DND-41 (cell line): ENCODE measurements at regions not wholly inside any gene's neighbourhood (a gene's known extent, or its start where the extent isn't known, plus 50 kb on each side); places are given as distances from the start of the nearest gene placed in this dataset.

Experiments used
- ATAC-seq: fragments of 200-7000 bp; cut with Tn5 transposase; 3 replicates; pipeline ENCODE4 v1.9.1; 2021; ENCODE audit warnings: low read depth; ENCODE audit not compliant: insufficient read depth
- DNase-seq: peaks from one replicate; pipeline ENCODE4 v3.0.0-alpha.2; 2020
- H2AFZ ChIP-seq: 2 replicates; pipeline ENCODE4 v1.6.0; 2012; ENCODE audit warnings: low read depth, low read length
- H3K27ac ChIP-seq: 2 replicates; pipeline ENCODE4 v1.5.1; 2012; ENCODE audit warnings: low read length, inconsistent platforms
- H3K27me3 ChIP-seq: fragments of 200-600 bp; sonication (generic); 2 replicates; pipeline ENCODE4 v1.6.0; 2012; ENCODE audit warnings: low read length, mild to moderate bottlenecking, inconsistent platforms; ENCODE audit not compliant: insufficient read depth, poor library complexity
- H3K36me3 ChIP-seq: 2 replicates; pipeline ENCODE4 v1.5.1; 2012; ENCODE audit warnings: low read length, inconsistent platforms; ENCODE audit not compliant: insufficient read depth
- H3K4me1 ChIP-seq: 2 replicates; pipeline ENCODE4 v1.5.1; 2012; ENCODE audit warnings: mild to moderate bottlenecking, low read length; ENCODE audit not compliant: insufficient read depth
- H3K4me2 ChIP-seq: 2 replicates; pipeline ENCODE4 v1.6.0; 2012; ENCODE audit warnings: mild to moderate bottlenecking, moderate library complexity, low read length, inconsistent platforms; ENCODE audit not compliant: insufficient read depth
- H3K4me3 ChIP-seq, 2 experiments: fragments of 200-600 bp in 1 of 2; shearing (Covaris generic) in 1 of 2; 2 replicates each; pipeline ENCODE4 v1.5.1; 2012 to 2016; ENCODE audit warnings: inconsistent platforms in 2 of 2, low read length in 2 of 2, mild to moderate bottlenecking in 2 of 2, low read depth in 1 of 2, moderate library complexity in 1 of 2
- H3K79me2 ChIP-seq: 2 replicates; pipeline ENCODE4 v1.6.0; 2012; ENCODE audit warnings: low read length, inconsistent platforms; ENCODE audit not compliant: insufficient read depth
- H3K9ac ChIP-seq: 2 replicates; pipeline ENCODE4 v1.6.0; 2012; ENCODE audit warnings: low read depth, mild to moderate bottlenecking, inconsistent platforms, low read length, moderate library complexity
- H3K9me3 ChIP-seq: 2 replicates; pipeline ENCODE4 v1.5.1; 2012; ENCODE audit warnings: low read length, moderate library complexity, mild to moderate bottlenecking, inconsistent platforms; ENCODE audit not compliant: insufficient read depth, severe bottlenecking
- H4K20me1 ChIP-seq: 2 replicates; pipeline ENCODE4 v1.6.0; 2012; ENCODE audit warnings: low read length; ENCODE audit not compliant: insufficient read depth
- CTCF ChIP-seq: IDR thresholded peaks from 2 replicates; pipeline ENCODE4 v1.5.1; 2012; ENCODE audit warnings: borderline replicate concordance, low read length, moderate library complexity, mild to moderate bottlenecking; ENCODE audit not compliant: poor library complexity, severe bottlenecking; ENCODE audit errors: extremely low read depth
- EZH2 ChIP-seq: IDR thresholded peaks from 3 replicates; pipeline ENCODE4 v1.6.1; 2012; ENCODE audit warnings: borderline replicate concordance, low read depth, mild to moderate bottlenecking, moderate library complexity, low read length, inconsistent platforms; ENCODE audit not compliant: severe bottlenecking

- Histone ChIP-seq H3K9me3 (no peaks in the 10 kb centered on the region), H2AFZ (no peak overlapping the region), H3K4me2 (no peak overlapping the region), H3K9ac (no peak overlapping the region), H3K79me2 (no peaks in the 10 kb centered on the region), H3K27me3 (no peaks in the 10 kb centered on the region), H4K20me1 (no peaks in the 10 kb centered on the region), H3K4me1 (no peaks in the 10 kb centered on the region), H3K27ac (no peak overlapping the region), H3K4me3 (no peak overlapping the region), H3K36me3 (no peaks in the 10 kb centered on the region)
- TF ChIP-seq CTCF, result no peak
- no peak for TF ChIP-seq EZH2
- DNase-seq (no peak), ATAC-seq (no peak)
Measured at GRCh38 chr5:105773241-105773640, 1897.5 kb downstream of the EFNA5 start.

GRCh38 chr5:105767267-105767666 is 1903.5 kb downstream of the EFNA5 start:
- no peaks in the 10 kb centered on the region for H3K4me1 ChIP-seq
- DNase-seq, result no peak
- H2AFZ ChIP-seq, result no peak overlapping the region
- H3K79me2 ChIP-seq, result no peaks in the 10 kb centered on the region
- no peaks in the 10 kb centered on the region for H4K20me1 ChIP-seq
- ATAC-seq, result no peak
- no peak overlapping the region for H3K27ac ChIP-seq
- peaks cover 5% of the 10 kb centered on the region for H3K9me3 ChIP-seq
- TF ChIP-seq CTCF, result no peak
- TF ChIP-seq EZH2, result no peak
- no peaks in the 10 kb centered on the region for H3K36me3 ChIP-seq
- no peak overlapping the region for H3K9ac ChIP-seq
- H3K4me3 ChIP-seq, result no peak overlapping the region
- no peak overlapping the region for H3K4me2 ChIP-seq
- no peaks in the 10 kb centered on the region for H3K27me3 ChIP-seq

- Histone ChIP-seq H3K27me3 (no peaks in the 10 kb centered on the region), H4K20me1 (no peaks in the 10 kb centered on the region)
Measured at GRCh38 chr5:105762728-105763127, 1908.0 kb downstream of the EFNA5 start.

More at GRCh38 chr5:105762728-105763127, 1908.0 kb downstream of the EFNA5 start:
- Histone ChIP-seq H3K9me3 (peaks cover 13% of the 10 kb centered on the region), H3K9ac (no peak overlapping the region), H3K4me2 (no peak overlapping the region), H3K79me2 (no peaks in the 10 kb centered on the region), H3K27ac (no peak overlapping the region), H3K36me3 (no peaks in the 10 kb centered on the region), H3K4me1 (no peaks in the 10 kb centered on the region), H3K4me3 (no peak overlapping the region), H2AFZ (no peak overlapping the region)
- DNase-seq (no peak), ATAC-seq (no peak)
- TF ChIP-seq EZH2 (no peak), CTCF (no peak)
